Right lobe of liver (tissue), 6 donors: ENCODE measurements at regions not wholly inside any gene's neighbourhood (a gene's known extent, or its start where the extent isn't known, plus 50 kb on each side); places are given as distances from the start of the nearest gene placed in this dataset.

Experiments
- ATAC-seq, 4 donors: fragments of 200-7000 bp; cut with Tn5 transposase; one replicate each; pipeline ENCODE4 v1.9.1; 2020; ENCODE audit warnings: mild to moderate bottlenecking in 4 of 4, moderate library complexity in 4 of 4
- DNase-seq, 3 donors: peaks; one replicate each; pipeline ENCODE4 v3.0.0-alpha.2; 2020
- H3K27ac ChIP-seq, 3 donors: fragments of 200-600 bp; one replicate each; pipeline ENCODE4 v1.8.0; 2022
- H3K27me3 ChIP-seq, 2 donors: fragments of 200-600 bp; one replicate each; pipeline ENCODE4 v1.8.0; 2022
- H3K36me3 ChIP-seq, 4 donors: fragments of 200-600 bp; sonication (generic) in 1 of 4; one replicate each; pipeline versions ENCODE4 v1.5.1 to v1.8.0; 2017 to 2022; ENCODE audit warnings: control low read depth in 1 of 4
- H3K4me1 ChIP-seq, 4 donors: fragments of 200-600 bp; sonication (generic) in 1 of 4; one replicate each; pipeline versions ENCODE4 v1.5.1 to v1.8.0; 2017 to 2022; ENCODE audit warnings: control low read depth in 1 of 4
- H3K4me3 ChIP-seq, 3 donors: fragments of 200-600 bp; one replicate each; pipeline ENCODE4 v1.8.0; 2022
- H3K9me3 ChIP-seq, 4 donors: fragments of 200-600 bp; sonication (generic) in 1 of 4; one replicate each; pipeline versions ENCODE4 v1.5.1 to v1.8.0; 2017 to 2022; ENCODE audit warnings: control low read depth in 1 of 4
- CTCF ChIP-seq, 4 donors: fragments of 200-600 bp in 3 of 4; fragments of 450-650 bp in 1 of 4; IDR thresholded peaks; one replicate each; pipeline versions ENCODE4 v1.5.1 to v1.8.0; 2016 to 2022; ENCODE audit warnings: antibody characterized with exemption in 4 of 4, mild to moderate bottlenecking in 2 of 4
- POLR2A ChIP-seq: fragments of 450-650 bp; IDR thresholded peaks from one replicate; pipeline ENCODE4 v1.6.1; 2017; ENCODE audit warnings: antibody characterized with exemption, mild to moderate bottlenecking
- WGBS: methylation state at CpG from one replicate; pipeline ENCODE4 v1.1.6; 2018; ENCODE audit warnings: low coverage, low lambda C conversion rate; ENCODE audit not compliant: insufficient coverage; ENCODE audit errors: missing lambda C conversion rate; 5-methylcytosine and 5-hydroxymethylcytosine counted together
- intact Hi-C, 2 donors: fragments of 100-400 bp; cut with DNase I; formaldehyde crosslinking; loops; one replicate each; pipeline versions ENCODE4 v1.11.2 to v1.14.1; 2022
- donor health status: DM: no; HTN: yes; CAD: no.
- donor health status: DM: no; HTN: no; CAD: no.
- donor health status: DM: no; HTN: no; CAD: no.
- donor health status: DM: no; HTN: yes; CAD: no.
- donor health status: DM: no; HTN: yes; CAD: no.

- 41% methylated on average over 4 of the region's 4 CpGs for WGBS
Measured at GRCh38 chr7:86929293-86930109, 130.0 kb downstream of the ELAPOR2 start.

DNA sequence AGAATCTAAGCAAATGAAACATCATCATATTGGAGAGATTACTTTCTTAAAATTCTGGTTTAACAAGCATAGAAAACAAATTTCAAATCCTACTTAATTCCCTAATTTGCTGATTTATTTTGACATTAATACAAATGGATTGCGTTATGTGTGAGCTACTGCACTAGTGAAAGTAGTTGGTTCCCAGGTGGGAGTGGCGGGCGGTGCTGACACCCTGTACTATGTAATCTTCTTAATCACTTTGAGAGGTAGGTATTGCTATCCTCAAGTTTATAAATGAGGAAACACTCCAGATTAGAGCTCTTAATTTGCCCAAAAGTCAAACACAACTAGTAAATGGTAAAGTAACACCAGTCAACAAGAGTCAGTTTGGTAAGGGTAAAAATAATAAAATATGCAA lies 131.1 kb downstream of the ELAPOR2 start:
- no peaks in the 10 kb centered on the region for H3K36me3 ChIP-seq
- WGBS: 82% methylated on average over 3 of the region's 3 CpGs
- TF ChIP-seq POLR2A: no peak
- TF ChIP-seq CTCF (IDR thresholded peaks at IDR 0.05): no peak
- no peaks in the 10 kb centered on the region for H3K27me3 ChIP-seq
- no peak for DNase-seq
- intact Hi-C loops: loop anchor here in 1 of 2 donors (10.0 kb wide), 1 partner anchor 306 kb away; no protein-coding TSS in a partner anchor
- no peak overlapping the region for H3K27ac ChIP-seq
- H3K4me1 ChIP-seq: no peaks in the 10 kb centered on the region
- ATAC-seq: no peak
- H3K4me3 ChIP-seq: no peak overlapping the region
- H3K9me3 ChIP-seq: no peaks in the 10 kb centered on the region

More at GRCh38 chr7:86929293-86930109, 130.0 kb downstream of the ELAPOR2 start:
- Histone ChIP-seq H3K9me3 (no peaks in the 10 kb centered on the region), H3K36me3 (no peaks in the 10 kb centered on the region), H3K4me1 (no peaks in the 10 kb centered on the region), H3K4me3 (no peak overlapping the region), H3K27me3 (no peaks in the 10 kb centered on the region), H3K27ac (no peak overlapping the region)
- DNase-seq: no peak
- intact Hi-C loops: loop anchor here (10.0 kb wide), 2 partner anchors 215 to 305 kb away; no protein-coding TSS in a partner anchor
- TF ChIP-seq POLR2A (no peak), CTCF (IDR thresholded peaks at IDR 0.05) (no peak)
- no peak for ATAC-seq

- TF ChIP-seq POLR2A: no peak
- TF ChIP-seq CTCF (IDR thresholded peaks at IDR 0.05): peak; percentile 33 to 65 (median 60)
- DNase-seq: no peak
- ATAC-seq: peak; percentile 78 to 86 (median 85)
- Histone ChIP-seq H3K4me1 (no peaks in the 10 kb centered on the region), H3K4me3 (no peak overlapping the region), H3K9me3 (no peaks in the 10 kb centered on the region), H3K27me3 (no peaks in the 10 kb centered on the region), H3K36me3 (no peaks in the 10 kb centered on the region), H3K27ac (no peak overlapping the region)
- 3% methylated on average over 2 of the region's 2 CpGs for WGBS
- intact Hi-C loops: loop anchor here in 1 of 2 donors (10.0 kb wide), 1 partner anchor 308 kb away; no protein-coding TSS in a partner anchor
Measured at GRCh38 chr7:86926732-86927131, 132.7 kb downstream of the ELAPOR2 start.

GRCh38 chr7:86925221-86925620 lies 134.2 kb downstream of the ELAPOR2 start:
- no peaks in the 10 kb centered on the region for H3K36me3 ChIP-seq
- H3K27ac ChIP-seq: no peak overlapping the region
- TF ChIP-seq CTCF (IDR thresholded peaks at IDR 0.05): no peak
- no peak for DNase-seq
- no peak overlapping the region for H3K4me3 ChIP-seq
- no peaks in the 10 kb centered on the region for H3K4me1 ChIP-seq
- intact Hi-C loops: loop anchor here in 1 of 2 donors (10.0 kb wide), 1 partner anchor 310 kb away; no protein-coding TSS in a partner anchor
- no peaks in the 10 kb centered on the region for H3K27me3 ChIP-seq
- 60% methylated on average over 1 of the region's 1 CpG for WGBS
- ATAC-seq: no peak
- no peaks in the 10 kb centered on the region for H3K9me3 ChIP-seq
